Endothelial cell of umbilical vein (primary cell): ENCODE measurements at regions not wholly inside any gene's neighbourhood (a gene's known extent, or its start where the extent isn't known, plus 50 kb on each side); places are given as distances from the start of the nearest gene placed in this dataset.

ENCODE experiments used
- BruUV-seq: library from RNA; stranded (reverse); fragments of 400-500 nt; replicated peaks from 2 replicates; lab custom pipeline; 2021; lab: Mats Ljungman, UMichigan
- CTCF ChIA-PET: fragments of 300-600, 350-600 bp; sonication (Branson Sonifier 250); formaldehyde crosslinking; loops from one replicate; lab custom pipeline; 2021; ENCODE audit warnings: antibody characterized with exemption, inconsistent platforms; lab: Charles Lee
- POLR2A ChIA-PET: fragments of 300-600, 350-600 bp; sonication (Branson Sonifier 250); formaldehyde crosslinking; loops from one replicate; lab custom pipeline; 2021; ENCODE audit warnings: antibody characterized with exemption, inconsistent platforms; lab: Charles Lee
- DNase-seq: peaks from one replicate; pipeline ENCODE4 v3.0.0-alpha.2; 2011; ENCODE audit warnings: low read depth, low spot score
- FAIRE-seq: peaks from 2 replicates; lab custom pipeline; 2011; peaks lifted over from hg19 to GRCh38; lab: Jason Lieb, UNC
- H2AFZ ChIP-seq: 2 replicates; pipeline ENCODE4 v1.6.0; 2012; ENCODE audit warnings: low read depth, low read length, control low read depth, inconsistent platforms
- H3K27ac ChIP-seq: 2 replicates; pipeline ENCODE4 v1.5.1; 2011; ENCODE audit warnings: low read depth, mild to moderate bottlenecking, control low read depth, low read length, moderate library complexity; ENCODE audit not compliant: insufficient read depth
- H3K27me3 ChIP-seq, 2 experiments: 2 replicates each; pipeline versions ENCODE4 v1.6.0 to v1.6.1; 2011; ENCODE audit warnings: low read length in 2 of 2, mixed read lengths in 1 of 2; ENCODE audit not compliant: control insufficient read depth in 2 of 2, insufficient read depth in 2 of 2
- H3K36me3 ChIP-seq, 2 experiments: 2 replicates in 1 of 2; 3 replicates in 1 of 2; pipeline ENCODE4 v1.5.1; 2011; ENCODE audit warnings: low read length in 2 of 2, mild to moderate bottlenecking in 1 of 2, moderate library complexity in 1 of 2; ENCODE audit not compliant: control insufficient read depth in 2 of 2, insufficient read depth in 2 of 2; ENCODE audit errors: extremely low read depth in 1 of 2
- H3K4me1 ChIP-seq: 3 replicates; pipeline ENCODE4 v1.5.1; 2011; ENCODE audit warnings: mild to moderate bottlenecking, low read length; ENCODE audit not compliant: control insufficient read depth, insufficient read depth; ENCODE audit errors: extremely low read depth
- H3K4me2 ChIP-seq: 2 replicates; pipeline ENCODE4 v1.6.1; 2011; ENCODE audit warnings: low read length, control low read depth, mixed read lengths; ENCODE audit not compliant: insufficient read depth
- H3K4me3 ChIP-seq, 3 experiments: fragments of 200-600 bp in 1 of 3; sonication (generic), shearing (Covaris generic) in 1 of 3; replicated peaks in 1 of 3; 2 replicates each; pipeline ENCODE4 v1.5.1; 2011 to 2016; ENCODE audit warnings: control low read depth in 3 of 3, low read length in 3 of 3, mild to moderate bottlenecking in 2 of 3, inconsistent platforms in 1 of 3, low read depth in 1 of 3, moderate library complexity in 1 of 3; ENCODE audit not compliant: insufficient read depth in 1 of 3
- H3K79me2 ChIP-seq: 2 replicates; pipeline ENCODE4 v1.6.0; 2012; ENCODE audit warnings: low read length, inconsistent platforms; ENCODE audit not compliant: control insufficient read depth, insufficient read depth
- H3K9ac ChIP-seq: replicated peaks from 2 replicates; pipeline ENCODE3; 2011; ENCODE audit warnings: low read length, control low read depth; ENCODE audit not compliant: insufficient read depth; ENCODE audit errors: extremely low read depth
- H3K9me1 ChIP-seq: replicated peaks from 3 replicates; pipeline ENCODE4 v1.6.0; 2011; ENCODE audit warnings: mild to moderate bottlenecking, low read length; ENCODE audit not compliant: control insufficient read depth, insufficient read depth; ENCODE audit errors: extremely low read depth
- H3K9me3 ChIP-seq: replicated peaks from 2 replicates; pipeline ENCODE4 v1.5.1; 2012; ENCODE audit warnings: low read length, inconsistent platforms; ENCODE audit not compliant: control insufficient read depth, insufficient read depth
- H4K20me1 ChIP-seq: replicated peaks from 2 replicates; pipeline ENCODE3; 2011; ENCODE audit warnings: mild to moderate bottlenecking, low read length; ENCODE audit not compliant: control insufficient read depth, insufficient read depth; ENCODE audit errors: extremely low read depth
- EZH2 ChIP-seq: IDR thresholded peaks from 2 replicates; pipeline ENCODE4 v1.6.1; 2012; ENCODE audit warnings: borderline replicate concordance, low read depth, mild to moderate bottlenecking, moderate library complexity, low read length, inconsistent platforms; ENCODE audit not compliant: severe bottlenecking
- FOS ChIP-seq: IDR thresholded peaks from 2 replicates; pipeline ENCODE4 v1.6.1; 2011; ENCODE audit warnings: mild to moderate bottlenecking, low read length, moderate library complexity, borderline replicate concordance; ENCODE audit not compliant: insufficient read depth
- GATA2 ChIP-seq: IDR thresholded peaks from 2 replicates; pipeline ENCODE4 v1.7.0; 2011; ENCODE audit warnings: low read depth, mild to moderate bottlenecking, moderate library complexity, mixed read lengths, low read length; ENCODE audit not compliant: insufficient read length, insufficient read depth
- JUN ChIP-seq: IDR thresholded peaks from 2 replicates; pipeline ENCODE4 v1.6.1; 2011; ENCODE audit warnings: borderline replicate concordance, low read depth; ENCODE audit not compliant: insufficient read length, insufficient read depth
- MYC ChIP-seq: IDR thresholded peaks from one replicate; pipeline ENCODE4 v1.6.1; 2011; ENCODE audit warnings: mild to moderate bottlenecking, low read depth, low read length
- POLR2A ChIP-seq: IDR thresholded peaks from 2 replicates; pipeline ENCODE4 v1.6.1; 2012; ENCODE audit warnings: low read depth, mild to moderate bottlenecking, control low read depth, low read length
- POLR2AphosphoS5 ChIP-seq: IDR thresholded peaks from 2 replicates; pipeline ENCODE4 v1.6.1; 2012; ENCODE audit warnings: low read depth, mild to moderate bottlenecking, control low read depth, low read length, moderate library complexity; ENCODE audit not compliant: insufficient read depth
- dilution Hi-C: fragments of 300-500 bp; cut with MboI; formaldehyde crosslinking; loops from one replicate; pipeline ENCODE4 v1.15.0; 2019; ENCODE audit warnings: low sequenced_read_pairs; ENCODE audit not compliant: extremely low pct_ligation_motif_present
- intact Hi-C: fragments of 100-400 bp; cut with micrococcal nuclease; formaldehyde crosslinking; loops from one replicate; pipeline ENCODE4 v1.10.0; 2022
- TF ChIP-seq, protein P1 (sequence below), 2 donors: IDR thresholded peaks; 1 replicate in 1 of 2; 2 replicates in 1 of 2; pipeline ENCODE4 v1.5.1; 2011; ENCODE audit warnings: low read length in 2 of 2, mild to moderate bottlenecking in 2 of 2, moderate library complexity in 2 of 2, control low read depth in 1 of 2, inconsistent platforms in 1 of 2, low read depth in 1 of 2; ENCODE audit not compliant: insufficient read depth in 1 of 2; ENCODE audit errors: extremely low read depth in 1 of 2
- TF ChIP-seq, protein P2 (sequence below): IDR thresholded peaks from 2 replicates; pipeline ENCODE4 v1.6.1; 2011; ENCODE audit not compliant: insufficient read depth, insufficient read length

DNA sequence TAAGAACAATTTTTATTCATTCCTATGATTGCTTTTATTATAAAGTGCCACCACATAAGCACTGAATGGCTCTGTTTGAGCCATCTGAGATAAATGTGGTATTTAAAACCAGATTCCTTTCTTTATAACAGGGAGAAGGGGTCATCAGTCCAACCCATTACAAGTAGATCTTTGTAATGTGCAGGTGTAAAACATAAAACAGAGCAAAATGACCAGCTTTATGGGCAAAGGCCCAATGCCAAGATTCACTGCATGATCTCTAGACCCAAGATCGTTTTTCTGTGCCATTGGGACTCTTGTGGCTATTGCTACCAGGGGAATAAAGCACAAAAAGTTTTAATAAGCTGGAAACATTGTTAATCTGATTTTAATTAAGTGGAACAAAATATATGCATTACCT lies 469.9 kb downstream of the PRR16 start:
- H3K9ac ChIP-seq = no peak overlapping the region
- H3K79me2 ChIP-seq = no peaks in the 10 kb centered on the region
- H3K9me3 ChIP-seq = no peaks in the 10 kb centered on the region
- no peaks in the 10 kb centered on the region for H3K9me1 ChIP-seq
- no peak overlapping the region for H3K27ac ChIP-seq
- CTCF ChIA-PET = no interaction called here
- H3K4me2 ChIP-seq = no peak overlapping the region
- dilution Hi-C loops (no loop called here), intact Hi-C loops (no loop called here)
- DNase-seq (no peak), FAIRE-seq (no peak)
- TF ChIP-seq GATA2 (no peak), POLR2AphosphoS5 (no peak), MYC (no peak), FOS (no peak), JUN (no peak), POLR2A (no peak), EZH2 (no peak)
- TF ChIP-seq, protein P1, sequence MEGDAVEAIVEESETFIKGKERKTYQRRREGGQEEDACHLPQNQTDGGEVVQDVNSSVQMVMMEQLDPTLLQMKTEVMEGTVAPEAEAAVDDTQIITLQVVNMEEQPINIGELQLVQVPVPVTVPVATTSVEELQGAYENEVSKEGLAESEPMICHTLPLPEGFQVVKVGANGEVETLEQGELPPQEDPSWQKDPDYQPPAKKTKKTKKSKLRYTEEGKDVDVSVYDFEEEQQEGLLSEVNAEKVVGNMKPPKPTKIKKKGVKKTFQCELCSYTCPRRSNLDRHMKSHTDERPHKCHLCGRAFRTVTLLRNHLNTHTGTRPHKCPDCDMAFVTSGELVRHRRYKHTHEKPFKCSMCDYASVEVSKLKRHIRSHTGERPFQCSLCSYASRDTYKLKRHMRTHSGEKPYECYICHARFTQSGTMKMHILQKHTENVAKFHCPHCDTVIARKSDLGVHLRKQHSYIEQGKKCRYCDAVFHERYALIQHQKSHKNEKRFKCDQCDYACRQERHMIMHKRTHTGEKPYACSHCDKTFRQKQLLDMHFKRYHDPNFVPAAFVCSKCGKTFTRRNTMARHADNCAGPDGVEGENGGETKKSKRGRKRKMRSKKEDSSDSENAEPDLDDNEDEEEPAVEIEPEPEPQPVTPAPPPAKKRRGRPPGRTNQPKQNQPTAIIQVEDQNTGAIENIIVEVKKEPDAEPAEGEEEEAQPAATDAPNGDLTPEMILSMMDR (IDR thresholded peaks at IDR 0.05; ENCODE audit: extremely low read depth in 1 of 2, insufficient read depth in 1 of 2, low read depth in 1 of 2, low read length in 2 of 2) = no peak
- TF ChIP-seq, protein P2, sequence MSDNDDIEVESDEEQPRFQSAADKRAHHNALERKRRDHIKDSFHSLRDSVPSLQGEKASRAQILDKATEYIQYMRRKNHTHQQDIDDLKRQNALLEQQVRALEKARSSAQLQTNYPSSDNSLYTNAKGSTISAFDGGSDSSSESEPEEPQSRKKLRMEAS = no peak
- no peaks in the 10 kb centered on the region for H4K20me1 ChIP-seq
- no peaks in the 10 kb centered on the region for H3K27me3 ChIP-seq
- no peak overlapping the region for H2AFZ ChIP-seq
- no peak overlapping the region for H3K4me3 ChIP-seq
- no TSS peak for BruUV-seq
- POLR2A ChIA-PET = no interaction called here
- H3K4me1 ChIP-seq = no peaks in the 10 kb centered on the region
- H3K36me3 ChIP-seq = no peaks in the 10 kb centered on the region
